AG20443 (cell line): ENCODE measurements at regions not wholly inside any gene's neighbourhood (a gene's known extent, or its start where the extent isn't known, plus 50 kb on each side); places are given as distances from the start of the nearest gene placed in this dataset.

Experiments used
- DNase-seq: peaks from one replicate; pipeline ENCODE4 v3.0.0; 2012; ENCODE audit warnings: low spot score, mixed read lengths

GRCh38 chr16:66289051-66289680 lies 77.3 kb upstream of the CDH5 start:
- no peak for DNase-seq

- no peak for DNase-seq
Measured at GRCh38 chr16:66287926-66288325, 78.6 kb upstream of the CDH5 start.

- no peak for DNase-seq
Measured at GRCh38 chr16:66287416-66287815, 79.1 kb upstream of the CDH5 start.

GRCh38 chr16:66286527-66286926 lies 80.0 kb upstream of the CDH5 start:
- no peak for DNase-seq

- no peak for DNase-seq
Measured at GRCh38 chr16:66278604-66279262, 87.8 kb upstream of the CDH5 start.

- no peak for DNase-seq
Measured at GRCh38 chr16:66278111-66278531, 88.4 kb upstream of the CDH5 start.

- no peak for DNase-seq
Measured at GRCh38 chr16:66277311-66278070, 89.0 kb upstream of the CDH5 start.

GRCh38 chr16:66275775-66276428 lies 90.6 kb upstream of the CDH5 start:
- peak; percentile 79 for DNase-seq

GRCh38 chr16:66274335-66275110 lies 92.0 kb upstream of the CDH5 start:
- DNase-seq = no peak

- peak; percentile 51 for DNase-seq
Measured at GRCh38 chr16:66273644-66274334, 92.7 kb upstream of the CDH5 start.

- DNase-seq = no peak
Measured at GRCh38 chr16:66273053-66273452, 93.4 kb upstream of the CDH5 start.

GRCh38 chr16:66272461-66272860 lies 94.0 kb upstream of the CDH5 start:
- DNase-seq = no peak

- DNase-seq = peak; percentile 68
Measured at GRCh38 chr16:66271074-66272060, 95.1 kb upstream of the CDH5 start.

GRCh38 chr16:66270333-66270927 lies 96.1 kb upstream of the CDH5 start:
- DNase-seq = peak; percentile 89

- no peak for DNase-seq
Measured at GRCh38 chr16:66269617-66270332, 96.7 kb upstream of the CDH5 start.

GRCh38 chr16:66267292-66268014 lies 99.0 kb upstream of the CDH5 start:
- DNase-seq = no peak

GRCh38 chr16:66266436-66267291 lies 99.8 kb upstream of the CDH5 start:
- peak; percentile 95 for DNase-seq
